Fibroblast of the aortic adventitia (primary cell): ENCODE measurements at regions not wholly inside any gene's neighbourhood (a gene's known extent, or its start where the extent isn't known, plus 50 kb on each side); places are given as distances from the start of the nearest gene placed in this dataset.

ENCODE experiments used
- DNase-seq: peaks from one replicate; pipeline ENCODE4 v3.0.0-alpha.2; 2010; ENCODE audit warnings: low read depth
- H3K4me3 ChIP-seq: 2 replicates; pipeline ENCODE4 v1.5.1; 2011; ENCODE audit warnings: low read depth, mild to moderate bottlenecking, control low read depth, low read length, moderate library complexity
- CTCF ChIP-seq: IDR thresholded peaks from 2 replicates; pipeline ENCODE4 v1.5.1; 2011; ENCODE audit warnings: mild to moderate bottlenecking, low read length, control low read depth, inconsistent platforms; ENCODE audit not compliant: insufficient read depth

GRCh38 chr5:60517094-60517694 is 182.8 kb downstream of the DEPDC1B start:
- H3K4me3 ChIP-seq: no peak overlapping the region
- DNase-seq: no peak
- TF ChIP-seq CTCF: no peak

GRCh38 chr5:60516688-60517087 is 183.3 kb downstream of the DEPDC1B start:
- H3K4me3 ChIP-seq: no peak overlapping the region
- no peak for TF ChIP-seq CTCF
- no peak for DNase-seq

GRCh38 chr5:60514152-60514551 is 185.8 kb downstream of the DEPDC1B start:
- peak; percentile 60 for DNase-seq
- no peak for TF ChIP-seq CTCF
- H3K4me3 ChIP-seq: no peak overlapping the region

- DNase-seq: no peak
- H3K4me3 ChIP-seq: no peak overlapping the region
- TF ChIP-seq CTCF: no peak
These were observed 187.8 kb downstream of the DEPDC1B start for GRCh38 chr5:60512117-60512516.

- no peak for DNase-seq
- no peak for TF ChIP-seq CTCF
- H3K4me3 ChIP-seq: no peak overlapping the region
These were observed 189.3 kb downstream of the DEPDC1B start for GRCh38 chr5:60510663-60511062.

GRCh38 chr5:60510049-60510448 is 189.9 kb downstream of the DEPDC1B start:
- H3K4me3 ChIP-seq: no peak overlapping the region
- no peak for DNase-seq
- no peak for TF ChIP-seq CTCF

GRCh38 chr5:60509519-60509918 is 190.4 kb downstream of the DEPDC1B start:
- no peak for TF ChIP-seq CTCF
- DNase-seq: no peak
- no peak overlapping the region for H3K4me3 ChIP-seq
